Effector memory CD8-positive, alpha-beta T cell (primary cell): ENCODE measurements at regions not wholly inside any gene's neighbourhood (a gene's known extent, or its start where the extent isn't known, plus 50 kb on each side); places are given as distances from the start of the nearest gene placed in this dataset.

Source experiments
- ATAC-seq: fragments of 150-1000 bp; cut with Tn5 transposase; replicated peaks from 2 replicates; pipeline ENCODE4 v1.10.0; 2021; ENCODE audit warnings: mild to moderate bottlenecking, moderate library complexity
- DNase-seq, 3 experiments: peaks; one replicate each; pipeline ENCODE4 v3.0.0; 2021
- H3K27ac Mint-ChIP-seq, 2 donors: one replicate each; pipeline ENCODE4 v1.8.0; 2022; ENCODE audit warnings: mild to moderate bottlenecking in 2 of 2, mixed read lengths in 2 of 2, moderate library complexity in 2 of 2
- H3K27me3 Mint-ChIP-seq, 2 donors: one replicate each; pipeline ENCODE4 v1.8.0; 2022; ENCODE audit warnings: mixed read lengths in 2 of 2
- H3K36me3 Mint-ChIP-seq: one replicate; pipeline ENCODE4 v1.8.0; 2022; ENCODE audit warnings: mild to moderate bottlenecking, moderate library complexity, mixed read lengths; ENCODE audit not compliant: insufficient read depth
- H3K4me1 Mint-ChIP-seq, 2 donors: one replicate each; pipeline ENCODE4 v1.8.0; 2022; ENCODE audit warnings: low read depth in 2 of 2, mixed read lengths in 2 of 2
- H3K4me3 Mint-ChIP-seq, 2 donors: one replicate each; pipeline ENCODE4 v1.8.0; 2022; ENCODE audit warnings: mild to moderate bottlenecking in 2 of 2, mixed read lengths in 2 of 2, moderate library complexity in 2 of 2
- H3K9me3 Mint-ChIP-seq, 2 donors: one replicate each; pipeline ENCODE4 v1.8.0; 2022; ENCODE audit warnings: mixed read lengths in 2 of 2

- ATAC-seq (no peak), DNase-seq (no peak)
- Mint-ChIP-seq H3K27ac (no peak overlapping the region), H3K27me3 (no peaks in the 10 kb centered on the region), H3K9me3 (peaks cover 7 to 19% of the 10 kb centered on the region in 2 donors), H3K36me3 (no peaks in the 10 kb centered on the region), H3K4me3 (no peak overlapping the region), H3K4me1 (no peaks in the 10 kb centered on the region)
Measured at GRCh38 chr2:116879650-116880160, 934.8 kb upstream of the DDX18 start.

GRCh38 chr2:116891191-116891590 is 923.3 kb upstream of the DDX18 start:
- H3K4me1 Mint-ChIP-seq, result no peaks in the 10 kb centered on the region
- DNase-seq, result no peak
- no peak overlapping the region for H3K27ac Mint-ChIP-seq
- no peak for ATAC-seq
- H3K9me3 Mint-ChIP-seq, result peaks cover 0 to 4% of the 10 kb centered on the region in 2 donors
- H3K27me3 Mint-ChIP-seq, result no peaks in the 10 kb centered on the region
- no peak overlapping the region for H3K4me3 Mint-ChIP-seq
- H3K36me3 Mint-ChIP-seq, result no peaks in the 10 kb centered on the region

GRCh38 chr2:116911540-116911939 is 903.0 kb upstream of the DDX18 start:
- H3K27me3 Mint-ChIP-seq, result no peaks in the 10 kb centered on the region
- no peak overlapping the region for H3K4me3 Mint-ChIP-seq
- H3K27ac Mint-ChIP-seq, result no peak overlapping the region
- H3K9me3 Mint-ChIP-seq, result peaks cover 0 to 4% of the 10 kb centered on the region in 2 donors
- DNase-seq, result no peak
- ATAC-seq, result no peak
- no peaks in the 10 kb centered on the region for H3K36me3 Mint-ChIP-seq
- no peaks in the 10 kb centered on the region for H3K4me1 Mint-ChIP-seq

GRCh38 chr2:116915673-116916072 is 898.8 kb upstream of the DDX18 start:
- Mint-ChIP-seq H3K4me1 (no peaks in the 10 kb centered on the region), H3K9me3 (peaks cover 0 to 11% of the 10 kb centered on the region in 2 donors)
- no peak for ATAC-seq

GRCh38 chr2:116917196-116917595 is 897.3 kb upstream of the DDX18 start:
- DNase-seq (no peak), ATAC-seq (no peak)
- H3K4me1 Mint-ChIP-seq, result no peaks in the 10 kb centered on the region
- H3K36me3 Mint-ChIP-seq, result no peaks in the 10 kb centered on the region
- H3K27ac Mint-ChIP-seq, result no peak overlapping the region
- H3K27me3 Mint-ChIP-seq, result no peaks in the 10 kb centered on the region
- H3K9me3 Mint-ChIP-seq, result peaks cover 0 to 12% of the 10 kb centered on the region in 2 donors
- no peak overlapping the region for H3K4me3 Mint-ChIP-seq

More at GRCh38 chr2:116915673-116916072, 898.8 kb upstream of the DDX18 start:
- H3K27me3 Mint-ChIP-seq, result no peaks in the 10 kb centered on the region
- DNase-seq, result no peak
- no peaks in the 10 kb centered on the region for H3K36me3 Mint-ChIP-seq
- H3K4me3 Mint-ChIP-seq, result no peak overlapping the region
- H3K27ac Mint-ChIP-seq, result no peak overlapping the region

GRCh38 chr2:116918574-116918973 is 895.9 kb upstream of the DDX18 start:
- Mint-ChIP-seq H3K9me3 (peaks cover 0 to 10% of the 10 kb centered on the region in 2 donors), H3K27ac (no peak overlapping the region), H3K4me3 (no peak overlapping the region), H3K4me1 (no peaks in the 10 kb centered on the region), H3K36me3 (no peaks in the 10 kb centered on the region), H3K27me3 (no peaks in the 10 kb centered on the region)
- ATAC-seq, result no peak
- no peak for DNase-seq

- ATAC-seq, result no peak
- no peak overlapping the region for H3K27ac Mint-ChIP-seq
Measured at GRCh38 chr2:116922414-116922813, 892.1 kb upstream of the DDX18 start.

GRCh38 chr2:116924509-116924908 is 890.0 kb upstream of the DDX18 start:
- Mint-ChIP-seq H3K27ac (no peak overlapping the region), H3K4me3 (no peak overlapping the region), H3K4me1 (no peaks in the 10 kb centered on the region), H3K27me3 (no peaks in the 10 kb centered on the region), H3K36me3 (no peaks in the 10 kb centered on the region), H3K9me3 (peaks cover 7 to 27% of the 10 kb centered on the region in 2 donors)
- DNase-seq (no peak), ATAC-seq (no peak)

More at GRCh38 chr2:116922414-116922813, 892.1 kb upstream of the DDX18 start:
- Mint-ChIP-seq H3K4me3 (no peak overlapping the region), H3K9me3 (peaks cover 11 to 18% of the 10 kb centered on the region in 2 donors), H3K27me3 (no peaks in the 10 kb centered on the region), H3K36me3 (no peaks in the 10 kb centered on the region), H3K4me1 (no peaks in the 10 kb centered on the region)
- DNase-seq, result no peak

GRCh38 chr2:116935097-116935814 is 879.2 kb upstream of the DDX18 start:
- DNase-seq, result no peak

GRCh38 chr2:116948258-116948657 is 866.2 kb upstream of the DDX18 start:
- Mint-ChIP-seq H3K4me1 (no peaks in the 10 kb centered on the region), H3K4me3 (no peak overlapping the region), H3K27ac (no peak overlapping the region), H3K36me3 (no peaks in the 10 kb centered on the region), H3K27me3 (no peaks in the 10 kb centered on the region), H3K9me3 (peaks cover 9 to 18% of the 10 kb centered on the region in 2 donors)
- ATAC-seq (no peak), DNase-seq (no peak)

More at GRCh38 chr2:116935097-116935814, 879.2 kb upstream of the DDX18 start:
- no peak for ATAC-seq
- Mint-ChIP-seq H3K36me3 (no peaks in the 10 kb centered on the region), H3K27ac (no peak overlapping the region), H3K9me3 (peaks cover 6 to 7% of the 10 kb centered on the region in 2 donors), H3K4me3 (no peak overlapping the region), H3K27me3 (no peaks in the 10 kb centered on the region), H3K4me1 (no peaks in the 10 kb centered on the region)

GRCh38 chr2:116949249-116949648 is 865.2 kb upstream of the DDX18 start:
- H3K4me3 Mint-ChIP-seq, result no peak overlapping the region
- peaks cover 12 to 16% of the 10 kb centered on the region in 2 donors for H3K9me3 Mint-ChIP-seq
- H3K4me1 Mint-ChIP-seq, result no peaks in the 10 kb centered on the region
- no peak overlapping the region for H3K27ac Mint-ChIP-seq
- no peaks in the 10 kb centered on the region for H3K27me3 Mint-ChIP-seq
- DNase-seq (no peak), ATAC-seq (no peak)
- no peaks in the 10 kb centered on the region for H3K36me3 Mint-ChIP-seq

- H3K36me3 Mint-ChIP-seq, result no peaks in the 10 kb centered on the region
- H3K9me3 Mint-ChIP-seq, result peaks cover 6 to 13% of the 10 kb centered on the region in 2 donors
- no peaks in the 10 kb centered on the region for H3K4me1 Mint-ChIP-seq
- H3K27me3 Mint-ChIP-seq, result no peaks in the 10 kb centered on the region
- no peak overlapping the region for H3K4me3 Mint-ChIP-seq
- ATAC-seq (no peak), DNase-seq (no peak)
- no peak overlapping the region for H3K27ac Mint-ChIP-seq
Measured at GRCh38 chr2:116952254-116952653, 862.2 kb upstream of the DDX18 start.

- Mint-ChIP-seq H3K27me3 (no peaks in the 10 kb centered on the region), H3K9me3 (peaks cover 9 to 14% of the 10 kb centered on the region in 2 donors), H3K4me3 (no peak overlapping the region), H3K4me1 (no peaks in the 10 kb centered on the region), H3K36me3 (no peaks in the 10 kb centered on the region), H3K27ac (no peak overlapping the region)
- DNase-seq (no peak), ATAC-seq (no peak)
Measured at GRCh38 chr2:116955646-116956045, 858.8 kb upstream of the DDX18 start.

GRCh38 chr2:116975608-116976007 is 838.9 kb upstream of the DDX18 start:
- Mint-ChIP-seq H3K4me3 (no peak overlapping the region), H3K27ac (no peak overlapping the region), H3K27me3 (no peaks in the 10 kb centered on the region), H3K36me3 (no peaks in the 10 kb centered on the region), H3K4me1 (no peaks in the 10 kb centered on the region), H3K9me3 (peaks cover 25 to 38% of the 10 kb centered on the region in 2 donors)
- no peak for DNase-seq
- ATAC-seq, result no peak
